Astrocyte of the spinal cord (primary cell): ENCODE measurements at regions not wholly inside any gene's neighbourhood (a gene's known extent, or its start where the extent isn't known, plus 50 kb on each side); places are given as distances from the start of the nearest gene placed in this dataset.
"Not testable (repeated sequence)": the region's sequence is repeated elsewhere in the genome, so short reads cannot be mapped to it uniquely, and the experiment has no call there.

Experiments used
- DNase-seq: peaks from one replicate; pipeline ENCODE4 v3.0.0; 2011; ENCODE audit warnings: low read depth, low spot score
- H3K4me3 ChIP-seq: 2 replicates; pipeline ENCODE4 v1.5.1; 2011; ENCODE audit warnings: low read depth, mild to moderate bottlenecking, low read length, moderate library complexity
- in situ Hi-C: cut with HindIII; loops from 2 replicates; pipeline ENCODE4 v1.10.0; 2017; ENCODE audit warnings: low sequenced_read_pairs
- TF ChIP-seq, protein P1 (sequence below): IDR thresholded peaks from 2 replicates; pipeline ENCODE4 v1.5.1; 2012; ENCODE audit warnings: low read depth, mild to moderate bottlenecking, low read length, inconsistent platforms

- TF ChIP-seq, protein P1, sequence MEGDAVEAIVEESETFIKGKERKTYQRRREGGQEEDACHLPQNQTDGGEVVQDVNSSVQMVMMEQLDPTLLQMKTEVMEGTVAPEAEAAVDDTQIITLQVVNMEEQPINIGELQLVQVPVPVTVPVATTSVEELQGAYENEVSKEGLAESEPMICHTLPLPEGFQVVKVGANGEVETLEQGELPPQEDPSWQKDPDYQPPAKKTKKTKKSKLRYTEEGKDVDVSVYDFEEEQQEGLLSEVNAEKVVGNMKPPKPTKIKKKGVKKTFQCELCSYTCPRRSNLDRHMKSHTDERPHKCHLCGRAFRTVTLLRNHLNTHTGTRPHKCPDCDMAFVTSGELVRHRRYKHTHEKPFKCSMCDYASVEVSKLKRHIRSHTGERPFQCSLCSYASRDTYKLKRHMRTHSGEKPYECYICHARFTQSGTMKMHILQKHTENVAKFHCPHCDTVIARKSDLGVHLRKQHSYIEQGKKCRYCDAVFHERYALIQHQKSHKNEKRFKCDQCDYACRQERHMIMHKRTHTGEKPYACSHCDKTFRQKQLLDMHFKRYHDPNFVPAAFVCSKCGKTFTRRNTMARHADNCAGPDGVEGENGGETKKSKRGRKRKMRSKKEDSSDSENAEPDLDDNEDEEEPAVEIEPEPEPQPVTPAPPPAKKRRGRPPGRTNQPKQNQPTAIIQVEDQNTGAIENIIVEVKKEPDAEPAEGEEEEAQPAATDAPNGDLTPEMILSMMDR: no peak
- no peak for DNase-seq
- no peak overlapping the region for H3K4me3 ChIP-seq
- in situ Hi-C loops: no loop called here
These were observed 95.5 kb upstream of the SETMAR start for GRCh38 chr3:4207672-4208071.

- in situ Hi-C loops: no loop called here
- TF ChIP-seq, protein P1: no peak
- H3K4me3 ChIP-seq: no peak overlapping the region
- DNase-seq: no peak
These were observed 94.6 kb upstream of the SETMAR start for GRCh38 chr3:4208556-4208955.

DNA sequence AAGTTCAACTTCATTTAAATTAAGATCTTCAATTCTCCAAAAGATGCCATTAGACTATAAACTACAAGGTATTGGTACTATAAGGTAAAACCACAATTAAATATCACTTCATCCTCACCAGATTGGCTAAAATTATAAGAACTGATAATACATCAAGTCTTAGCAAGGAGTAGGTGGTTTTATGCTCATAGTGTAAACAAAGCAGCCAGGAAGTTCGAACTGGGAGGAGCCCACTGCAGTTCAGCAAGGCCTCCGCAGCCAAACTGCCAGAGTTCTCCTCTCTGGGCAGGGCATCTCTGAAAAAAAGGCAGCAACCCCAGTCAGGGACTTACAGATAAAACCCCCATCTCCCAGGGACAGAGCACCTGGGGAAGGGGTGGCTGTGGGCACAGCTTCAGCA is 91.6 kb upstream of the SETMAR start:
- in situ Hi-C loops: no loop called here
- TF ChIP-seq, protein P1: no peak
- H3K4me3 ChIP-seq: no peak overlapping the region
- DNase-seq: no peak

- DNase-seq, in situ Hi-C loops, H3K4me3 ChIP-seq: not testable (repeated sequence)
These were observed 89.7 kb upstream of the SETMAR start for GRCh38 chr3:4213420-4213819.

GRCh38 chr3:4216974-4217373 is 86.2 kb upstream of the SETMAR start:
- in situ Hi-C loops, H3K4me3 ChIP-seq, DNase-seq: not testable (repeated sequence)

DNA sequence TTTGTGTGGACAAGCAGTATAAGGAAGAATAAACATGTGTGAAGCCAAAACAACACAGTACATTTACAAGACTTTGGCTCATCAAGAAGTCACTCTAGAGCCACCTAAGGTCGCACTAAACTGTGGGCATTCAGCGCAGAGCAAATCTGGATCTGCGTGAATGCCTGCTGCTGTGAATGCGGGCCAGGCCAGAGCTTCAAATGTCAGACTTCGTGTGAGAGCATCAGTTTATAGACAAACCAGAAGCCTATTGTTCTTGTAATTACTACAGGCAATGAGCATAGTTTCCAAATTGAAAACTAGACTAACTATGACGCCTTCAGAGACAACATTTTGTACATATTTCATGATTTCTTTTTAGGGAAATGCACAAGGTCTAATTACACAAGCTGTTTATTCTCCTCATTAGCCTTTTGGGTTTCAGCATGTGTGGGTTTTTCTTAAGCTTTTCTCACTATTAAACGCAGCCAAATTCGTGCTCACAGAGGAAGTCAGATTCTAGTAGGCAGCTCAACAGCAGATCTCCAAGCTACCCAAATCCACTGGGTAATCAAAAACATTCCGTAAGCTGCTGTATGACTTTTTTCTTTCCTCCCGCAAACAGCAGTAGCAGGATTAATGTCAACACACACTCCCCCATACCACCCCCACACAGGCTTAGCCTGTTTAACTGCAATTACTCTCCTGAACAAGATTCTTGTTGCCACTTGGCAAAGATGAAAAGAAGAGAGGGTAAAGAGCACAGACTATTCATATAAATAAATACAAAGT is 84.5 kb upstream of the SETMAR start:
- no peak for DNase-seq
- in situ Hi-C loops: no loop called here
- TF ChIP-seq, protein P1: no peak
- no peak overlapping the region for H3K4me3 ChIP-seq

DNA sequence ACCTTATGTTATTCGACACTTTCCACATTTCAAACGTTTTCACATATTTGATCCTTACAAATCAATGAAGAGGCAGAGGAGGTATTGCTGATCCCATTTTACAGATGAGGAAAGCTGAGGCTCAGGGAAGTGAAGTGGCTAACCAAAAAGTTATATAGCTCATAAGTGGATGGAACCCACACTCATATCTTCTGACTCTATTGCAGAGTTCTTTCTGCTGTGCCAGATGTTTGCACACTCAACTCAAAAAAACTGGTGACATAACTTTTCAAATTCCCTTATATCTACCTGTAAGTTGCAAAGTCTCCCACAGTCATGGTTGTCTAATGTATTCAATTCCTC is 84.0 kb upstream of the SETMAR start:
- DNase-seq: no peak
- H3K4me3 ChIP-seq: no peak overlapping the region
- in situ Hi-C loops: no loop called here
- TF ChIP-seq, protein P1: no peak

- DNase-seq: no peak
- in situ Hi-C loops: no loop called here
- TF ChIP-seq, protein P1: no peak
- no peak overlapping the region for H3K4me3 ChIP-seq
These were observed 83.1 kb upstream of the SETMAR start for GRCh38 chr3:4220065-4220464.
